ENCODE measurements at regions not wholly inside any gene's neighbourhood (a gene's known extent, or its start where the extent isn't known, plus 50 kb on each side); places are given as distances from the start of the nearest gene placed in this dataset.

DNA sequence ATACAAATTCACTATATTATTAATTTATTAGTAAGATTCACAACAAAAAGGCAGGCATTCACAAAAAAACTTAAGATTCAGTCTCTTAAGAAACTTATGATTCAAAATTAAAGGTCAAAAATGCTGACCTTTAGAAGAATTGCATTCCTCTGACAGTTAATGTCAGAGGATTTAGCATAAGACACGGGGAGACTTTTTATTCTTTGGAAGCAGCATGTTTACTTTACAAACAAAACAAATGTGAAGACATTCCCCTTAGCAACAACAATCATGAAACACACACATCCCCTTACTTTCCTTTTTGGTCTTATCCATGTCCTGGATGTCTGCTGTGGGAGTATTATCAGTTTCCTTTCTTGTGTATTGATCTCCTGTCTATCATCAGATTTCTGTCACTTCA is 117.1 kb downstream of the RAD51AP2 start:
- TF ChIP-seq, protein P1, sequence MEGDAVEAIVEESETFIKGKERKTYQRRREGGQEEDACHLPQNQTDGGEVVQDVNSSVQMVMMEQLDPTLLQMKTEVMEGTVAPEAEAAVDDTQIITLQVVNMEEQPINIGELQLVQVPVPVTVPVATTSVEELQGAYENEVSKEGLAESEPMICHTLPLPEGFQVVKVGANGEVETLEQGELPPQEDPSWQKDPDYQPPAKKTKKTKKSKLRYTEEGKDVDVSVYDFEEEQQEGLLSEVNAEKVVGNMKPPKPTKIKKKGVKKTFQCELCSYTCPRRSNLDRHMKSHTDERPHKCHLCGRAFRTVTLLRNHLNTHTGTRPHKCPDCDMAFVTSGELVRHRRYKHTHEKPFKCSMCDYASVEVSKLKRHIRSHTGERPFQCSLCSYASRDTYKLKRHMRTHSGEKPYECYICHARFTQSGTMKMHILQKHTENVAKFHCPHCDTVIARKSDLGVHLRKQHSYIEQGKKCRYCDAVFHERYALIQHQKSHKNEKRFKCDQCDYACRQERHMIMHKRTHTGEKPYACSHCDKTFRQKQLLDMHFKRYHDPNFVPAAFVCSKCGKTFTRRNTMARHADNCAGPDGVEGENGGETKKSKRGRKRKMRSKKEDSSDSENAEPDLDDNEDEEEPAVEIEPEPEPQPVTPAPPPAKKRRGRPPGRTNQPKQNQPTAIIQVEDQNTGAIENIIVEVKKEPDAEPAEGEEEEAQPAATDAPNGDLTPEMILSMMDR (IDR thresholded peaks at IDR 0.05; ENCODE audit: borderline replicate concordance, control extremely low read depth, extremely low read depth, insufficient read depth, missing control alignments) = no peak
- in situ Hi-C loops (cut with MboI; ENCODE audit: low sequenced_read_pairs, unreplicated experiment) = no loop called here
- no peak for DNase-seq (ENCODE audit: low spot score)

DNA sequence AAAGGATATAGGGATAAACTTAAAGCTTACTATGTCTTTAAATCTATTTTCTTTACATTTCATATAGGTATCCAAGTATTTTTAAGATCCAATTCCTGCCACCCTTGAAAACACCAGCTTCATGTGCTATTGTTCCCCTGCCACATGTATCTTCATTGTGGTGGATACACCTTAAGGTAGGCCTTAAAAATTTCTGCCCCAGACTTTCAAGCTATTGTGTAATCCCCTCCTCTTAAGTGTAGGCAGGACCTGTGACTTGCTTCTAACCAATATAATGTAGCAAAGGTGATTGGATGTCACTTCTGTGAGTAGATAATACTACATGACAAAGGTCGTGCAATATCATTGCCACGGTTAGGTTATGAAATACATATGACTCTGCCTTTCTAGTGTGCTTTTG is 119.5 kb downstream of the RAD51AP2 start:
- TF ChIP-seq, protein P1 (IDR thresholded peaks at IDR 0.05; ENCODE audit: borderline replicate concordance, control extremely low read depth, extremely low read depth, insufficient read depth, missing control alignments) = no peak
- DNase-seq (ENCODE audit: low spot score) = no peak
- in situ Hi-C loops (cut with MboI; ENCODE audit: low sequenced_read_pairs, unreplicated experiment) = no loop called here

DNA sequence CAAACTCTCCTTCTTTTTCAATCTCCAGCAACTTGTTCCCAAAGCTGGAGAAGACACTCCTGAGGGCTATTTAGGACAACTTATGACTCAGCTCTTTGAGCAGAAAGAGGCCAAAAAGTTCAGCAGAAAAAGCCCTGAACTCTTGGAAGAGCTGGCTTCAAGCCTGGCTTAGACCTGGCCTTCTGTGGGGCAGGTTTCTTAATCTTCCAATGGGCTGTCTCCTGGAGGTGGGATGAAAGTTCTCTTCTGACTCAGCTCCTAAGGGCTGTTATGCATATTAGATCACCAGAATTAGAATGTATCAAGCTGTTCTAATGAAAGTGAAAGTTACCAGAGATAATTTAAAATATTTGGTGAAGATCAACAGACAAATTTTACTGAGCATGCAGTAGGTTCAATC is 129.4 kb downstream of the RAD51AP2 start:
- TF ChIP-seq, protein P1 (IDR thresholded peaks at IDR 0.05; ENCODE audit: borderline replicate concordance, control extremely low read depth, extremely low read depth, insufficient read depth, missing control alignments) = no peak
- no peak for DNase-seq (ENCODE audit: low spot score)
- in situ Hi-C loops (cut with MboI; ENCODE audit: low sequenced_read_pairs, unreplicated experiment) = no loop called here

DNA sequence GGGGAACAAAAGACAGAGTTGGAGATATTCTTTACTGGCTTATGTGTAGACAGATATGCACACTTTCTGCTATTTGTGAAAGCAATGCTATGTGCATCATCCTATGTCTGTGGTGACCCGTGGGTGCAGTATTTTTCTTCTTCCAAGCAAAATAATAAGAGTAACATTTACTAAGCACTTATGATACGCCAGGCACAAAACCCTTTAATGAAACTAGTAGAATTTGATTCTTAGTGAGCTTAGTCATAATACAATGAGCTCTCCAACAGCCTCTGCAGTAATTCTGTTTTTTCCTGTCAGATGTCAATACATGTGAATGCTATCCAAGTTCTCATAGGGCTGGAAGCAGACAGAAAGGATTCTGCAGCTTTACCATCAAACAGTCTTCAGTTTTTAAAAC is 130.6 kb downstream of the RAD51AP2 start:
- DNase-seq (ENCODE audit: low spot score) = no peak
- in situ Hi-C loops (cut with MboI; ENCODE audit: low sequenced_read_pairs, unreplicated experiment) = no loop called here
- TF ChIP-seq, protein P1 (IDR thresholded peaks at IDR 0.05; ENCODE audit: borderline replicate concordance, control extremely low read depth, extremely low read depth, insufficient read depth, missing control alignments) = no peak

DNA sequence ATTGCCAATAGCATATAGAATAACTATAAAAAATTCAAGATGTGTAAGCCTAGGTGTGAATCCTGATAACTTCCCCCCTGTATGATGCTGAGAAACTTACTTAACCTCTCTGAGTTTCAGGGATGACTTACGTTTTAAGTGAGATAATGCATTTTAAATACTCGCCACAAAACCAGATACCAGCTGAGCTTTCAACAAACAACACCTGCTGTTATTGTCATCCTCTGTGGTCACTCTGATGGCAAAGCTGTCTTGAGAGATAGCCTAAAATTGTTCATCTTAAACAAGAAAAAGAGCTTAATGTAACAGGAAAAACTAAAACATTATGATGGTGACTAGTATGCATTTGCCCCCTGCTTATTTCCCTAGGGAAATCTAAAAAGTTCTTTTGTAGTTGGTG is 131.5 kb downstream of the RAD51AP2 start:
- no peak for DNase-seq (ENCODE audit: low spot score)
- TF ChIP-seq, protein P1 (IDR thresholded peaks at IDR 0.05; ENCODE audit: borderline replicate concordance, control extremely low read depth, extremely low read depth, insufficient read depth, missing control alignments) = no peak
- in situ Hi-C loops (cut with MboI; ENCODE audit: low sequenced_read_pairs, unreplicated experiment) = no loop called here

DNA sequence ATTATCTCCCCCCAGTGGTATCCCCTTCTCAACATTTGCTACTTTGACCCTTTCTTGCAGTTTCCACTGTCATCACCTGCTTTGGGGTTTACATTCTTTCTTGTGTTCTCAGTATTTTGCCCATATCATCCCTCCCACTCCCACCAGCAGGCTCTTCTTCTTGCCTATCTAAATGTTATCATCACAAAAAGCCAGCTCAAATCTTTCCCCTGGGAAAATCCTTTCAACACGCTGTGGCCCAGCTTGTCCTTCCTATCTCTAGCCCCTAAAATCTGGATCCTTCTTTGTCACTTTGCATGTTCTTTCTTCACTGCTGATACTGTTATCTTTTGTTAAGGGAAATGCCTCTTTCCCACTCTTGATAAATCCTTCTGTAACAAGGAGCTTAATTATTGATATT is 138.2 kb downstream of the RAD51AP2 start:
- TF ChIP-seq, protein P1 (IDR thresholded peaks at IDR 0.05; ENCODE audit: borderline replicate concordance, control extremely low read depth, extremely low read depth, insufficient read depth, missing control alignments) = no peak
- in situ Hi-C loops (cut with MboI; ENCODE audit: low sequenced_read_pairs, unreplicated experiment) = no loop called here
- no peak for DNase-seq (ENCODE audit: low spot score)

DNA sequence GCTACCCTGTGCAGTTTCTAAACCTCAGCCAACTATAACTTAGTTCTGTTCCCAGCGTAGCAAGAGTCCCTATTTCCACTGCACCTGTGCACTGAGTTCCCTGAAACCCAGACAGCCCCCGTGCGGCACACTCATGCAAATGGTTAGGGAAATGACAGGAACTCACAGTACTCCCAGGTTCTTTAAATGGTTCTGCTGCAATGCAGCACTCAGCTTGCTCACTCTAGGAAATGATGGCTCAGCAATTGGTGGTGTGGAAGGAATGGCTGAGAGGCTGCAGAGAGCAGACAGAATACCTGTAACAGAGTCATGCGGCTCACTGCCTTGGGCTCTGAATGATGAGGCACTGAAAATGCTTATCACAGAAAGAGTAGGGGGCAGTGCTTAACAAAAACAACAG is 143.0 kb downstream of the RAD51AP2 start:
- no peak for DNase-seq (ENCODE audit: low spot score)
- TF ChIP-seq, protein P1 (IDR thresholded peaks at IDR 0.05; ENCODE audit: borderline replicate concordance, control extremely low read depth, extremely low read depth, insufficient read depth, missing control alignments) = no peak
- in situ Hi-C loops (cut with MboI; ENCODE audit: low sequenced_read_pairs, unreplicated experiment) = no loop called here

All from GM13976 (cell line).